ENCODE measurements at regions not wholly inside any gene's neighbourhood (a gene's known extent, or its start where the extent isn't known, plus 50 kb on each side); places are given as distances from the start of the nearest gene placed in this dataset.

DNA sequence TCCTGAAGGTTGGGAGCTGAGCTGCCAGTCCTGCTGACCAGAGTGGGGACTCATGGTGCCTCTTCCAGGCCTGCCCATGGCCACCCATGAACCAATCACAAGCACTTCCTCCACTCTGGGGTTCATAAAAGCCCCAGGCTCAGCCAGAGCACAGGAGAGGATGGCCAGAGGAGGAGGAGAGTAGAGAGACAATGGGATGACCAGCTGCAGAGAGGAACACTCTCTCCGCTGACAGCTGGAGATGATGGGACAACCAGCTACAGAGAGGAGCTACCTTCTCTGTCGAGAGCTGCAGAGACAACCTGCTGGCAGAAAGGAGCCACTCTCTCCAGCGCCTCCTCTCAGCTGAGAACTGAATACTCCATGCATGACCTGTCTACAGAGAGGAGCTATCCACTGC, 886.1 kb downstream of the BCL11B start:
- 0% methylated on average over 3 of the region's 3 CpGs for WGBS (ENCODE audit: low lambda C conversion rate)
- Histone ChIP-seq H3K4me1 (ENCODE audit: control insufficient read depth in 1 of 2, insufficient read depth in 2 of 2, low read depth in 1 of 2, low read length in 1 of 2) (no peaks in the 10 kb centered on the region), H3K9me2 (no peaks in the 10 kb centered on the region), H3K36me3 (replicated peaks in 1 of 2; ENCODE audit: control insufficient read depth in 1 of 2, insufficient read depth in 2 of 2, low read length in 1 of 2) (no peaks in the 10 kb centered on the region), H3K27me3 (ENCODE audit: insufficient read depth) (no peaks in the 10 kb centered on the region), H3K4me3 (ENCODE audit: low read depth in 2 of 2, low read length in 1 of 2) (no peak overlapping the region), H4K20me1 (ENCODE audit: insufficient read depth) (no peaks in the 10 kb centered on the region), H3K79me2 (ENCODE audit: insufficient read depth) (no peaks in the 10 kb centered on the region), H3K27ac (ENCODE audit: low read depth in 2 of 2, low read length in 1 of 2) (no peak overlapping the region), H3K9ac (no peak overlapping the region), H3K4me2 (no peak overlapping the region), H3F3A (replicated peaks; ENCODE audit: insufficient read depth) (no peaks in the 10 kb centered on the region), H2AFZ (ENCODE audit: low read depth) (no peak overlapping the region), H3K9me3 (no peaks in the 10 kb centered on the region)
- CTCF ChIA-PET, result no interaction called here
- TF ChIP-seq NFIC (IDR thresholded peaks at IDR 0.05; ENCODE audit: borderline replicate concordance), result no peak
- DNase-seq, result no peak
- POLR2A ChIA-PET, result no interaction called here

- Histone ChIP-seq H3K4me2 (no peak overlapping the region), H3K4me3 (ENCODE audit: low read depth in 2 of 2, low read length in 1 of 2) (no peak overlapping the region), H3K9ac (no peak overlapping the region), H3K9me2 (no peaks in the 10 kb centered on the region), H3K27me3 (ENCODE audit: insufficient read depth) (no peaks in the 10 kb centered on the region), H3K79me2 (ENCODE audit: insufficient read depth) (no peaks in the 10 kb centered on the region), H4K20me1 (ENCODE audit: insufficient read depth) (no peaks in the 10 kb centered on the region), H3K27ac (ENCODE audit: low read depth in 2 of 2, low read length in 1 of 2) (no peak overlapping the region), H3K36me3 (replicated peaks in 1 of 2; ENCODE audit: control insufficient read depth in 1 of 2, insufficient read depth in 2 of 2, low read length in 1 of 2) (no peaks in the 10 kb centered on the region), H3K9me3 (no peaks in the 10 kb centered on the region), H3F3A (replicated peaks; ENCODE audit: insufficient read depth) (no peaks in the 10 kb centered on the region), H3K4me1 (ENCODE audit: control insufficient read depth in 1 of 2, insufficient read depth in 2 of 2, low read depth in 1 of 2, low read length in 1 of 2) (no peaks in the 10 kb centered on the region), H2AFZ (ENCODE audit: low read depth) (no peak overlapping the region)
- no peak for TF ChIP-seq USF1 (IDR thresholded peaks at IDR 0.05; ENCODE audit: borderline replicate concordance, low read depth)
- no peak for TF ChIP-seq SMC3 (IDR thresholded peaks at IDR 0.05; ENCODE audit: low read depth, low read length)
- TF ChIP-seq FOXM1 (IDR thresholded peaks at IDR 0.05; ENCODE audit: low read depth), result no peak
- no peak for TF ChIP-seq TCF12 (IDR thresholded peaks at IDR 0.05)
- TF ChIP-seq MAX (IDR thresholded peaks at IDR 0.05; ENCODE audit: low read depth), result no peak
- TF ChIP-seq, protein P1, sequence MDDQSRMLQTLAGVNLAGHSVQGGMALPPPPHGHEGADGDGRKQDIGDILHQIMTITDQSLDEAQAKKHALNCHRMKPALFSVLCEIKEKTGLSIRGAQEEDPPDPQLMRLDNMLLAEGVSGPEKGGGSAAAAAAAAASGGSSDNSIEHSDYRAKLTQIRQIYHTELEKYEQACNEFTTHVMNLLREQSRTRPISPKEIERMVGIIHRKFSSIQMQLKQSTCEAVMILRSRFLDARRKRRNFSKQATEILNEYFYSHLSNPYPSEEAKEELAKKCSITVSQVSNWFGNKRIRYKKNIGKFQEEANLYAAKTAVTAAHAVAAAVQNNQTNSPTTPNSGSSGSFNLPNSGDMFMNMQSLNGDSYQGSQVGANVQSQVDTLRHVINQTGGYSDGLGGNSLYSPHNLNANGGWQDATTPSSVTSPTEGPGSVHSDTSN (IDR thresholded peaks at IDR 0.05), result no peak
- no peak for TF ChIP-seq MEF2A (IDR thresholded peaks at IDR 0.05; ENCODE audit: borderline replicate concordance, low read depth)
- TF ChIP-seq TEAD4 (IDR thresholded peaks at IDR 0.05; ENCODE audit: borderline replicate concordance, insufficient read depth), result no peak
- TF ChIP-seq, protein P2, sequence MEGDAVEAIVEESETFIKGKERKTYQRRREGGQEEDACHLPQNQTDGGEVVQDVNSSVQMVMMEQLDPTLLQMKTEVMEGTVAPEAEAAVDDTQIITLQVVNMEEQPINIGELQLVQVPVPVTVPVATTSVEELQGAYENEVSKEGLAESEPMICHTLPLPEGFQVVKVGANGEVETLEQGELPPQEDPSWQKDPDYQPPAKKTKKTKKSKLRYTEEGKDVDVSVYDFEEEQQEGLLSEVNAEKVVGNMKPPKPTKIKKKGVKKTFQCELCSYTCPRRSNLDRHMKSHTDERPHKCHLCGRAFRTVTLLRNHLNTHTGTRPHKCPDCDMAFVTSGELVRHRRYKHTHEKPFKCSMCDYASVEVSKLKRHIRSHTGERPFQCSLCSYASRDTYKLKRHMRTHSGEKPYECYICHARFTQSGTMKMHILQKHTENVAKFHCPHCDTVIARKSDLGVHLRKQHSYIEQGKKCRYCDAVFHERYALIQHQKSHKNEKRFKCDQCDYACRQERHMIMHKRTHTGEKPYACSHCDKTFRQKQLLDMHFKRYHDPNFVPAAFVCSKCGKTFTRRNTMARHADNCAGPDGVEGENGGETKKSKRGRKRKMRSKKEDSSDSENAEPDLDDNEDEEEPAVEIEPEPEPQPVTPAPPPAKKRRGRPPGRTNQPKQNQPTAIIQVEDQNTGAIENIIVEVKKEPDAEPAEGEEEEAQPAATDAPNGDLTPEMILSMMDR (IDR thresholded peaks at IDR 0.05), result no peak
- TF ChIP-seq, protein P3, sequence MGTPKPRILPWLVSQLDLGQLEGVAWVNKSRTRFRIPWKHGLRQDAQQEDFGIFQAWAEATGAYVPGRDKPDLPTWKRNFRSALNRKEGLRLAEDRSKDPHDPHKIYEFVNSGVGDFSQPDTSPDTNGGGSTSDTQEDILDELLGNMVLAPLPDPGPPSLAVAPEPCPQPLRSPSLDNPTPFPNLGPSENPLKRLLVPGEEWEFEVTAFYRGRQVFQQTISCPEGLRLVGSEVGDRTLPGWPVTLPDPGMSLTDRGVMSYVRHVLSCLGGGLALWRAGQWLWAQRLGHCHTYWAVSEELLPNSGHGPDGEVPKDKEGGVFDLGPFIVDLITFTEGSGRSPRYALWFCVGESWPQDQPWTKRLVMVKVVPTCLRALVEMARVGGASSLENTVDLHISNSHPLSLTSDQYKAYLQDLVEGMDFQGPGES (IDR thresholded peaks at IDR 0.05; ENCODE audit: low read depth, low read length), result no peak
- no peak for TF ChIP-seq RAD21 (IDR thresholded peaks at IDR 0.05; ENCODE audit: low read length)
- TF ChIP-seq RXRA (IDR thresholded peaks at IDR 0.05; ENCODE audit: borderline replicate concordance, low read depth), result no peak
- TF ChIP-seq FOSL2 (IDR thresholded peaks at IDR 0.05; ENCODE audit: borderline replicate concordance, low read depth), result no peak
- TF ChIP-seq, protein P4, sequence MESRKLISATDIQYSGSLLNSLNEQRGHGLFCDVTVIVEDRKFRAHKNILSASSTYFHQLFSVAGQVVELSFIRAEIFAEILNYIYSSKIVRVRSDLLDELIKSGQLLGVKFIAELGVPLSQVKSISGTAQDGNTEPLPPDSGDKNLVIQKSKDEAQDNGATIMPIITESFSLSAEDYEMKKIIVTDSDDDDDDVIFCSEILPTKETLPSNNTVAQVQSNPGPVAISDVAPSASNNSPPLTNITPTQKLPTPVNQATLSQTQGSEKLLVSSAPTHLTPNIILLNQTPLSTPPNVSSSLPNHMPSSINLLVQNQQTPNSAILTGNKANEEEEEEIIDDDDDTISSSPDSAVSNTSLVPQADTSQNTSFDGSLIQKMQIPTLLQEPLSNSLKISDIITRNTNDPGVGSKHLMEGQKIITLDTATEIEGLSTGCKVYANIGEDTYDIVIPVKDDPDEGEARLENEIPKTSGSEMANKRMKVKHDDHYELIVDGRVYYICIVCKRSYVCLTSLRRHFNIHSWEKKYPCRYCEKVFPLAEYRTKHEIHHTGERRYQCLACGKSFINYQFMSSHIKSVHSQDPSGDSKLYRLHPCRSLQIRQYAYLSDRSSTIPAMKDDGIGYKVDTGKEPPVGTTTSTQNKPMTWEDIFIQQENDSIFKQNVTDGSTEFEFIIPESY (IDR thresholded peaks at IDR 0.05; ENCODE audit: borderline replicate concordance, low read depth), result no peak
- no peak for TF ChIP-seq EP300 (IDR thresholded peaks at IDR 0.05; ENCODE audit: borderline replicate concordance in 1 of 2, low read depth in 1 of 2, low read length in 1 of 2)
- TF ChIP-seq GABPA (IDR thresholded peaks at IDR 0.05; ENCODE audit: low read depth), result no peak
- TF ChIP-seq MXI1 (IDR thresholded peaks at IDR 0.05; ENCODE audit: low read depth, low read length), result no peak
- TF ChIP-seq ELF1 (IDR thresholded peaks at IDR 0.05), result no peak
- no peak for TF ChIP-seq FOXJ3 (CRISPR knock-in tag; IDR thresholded peaks at IDR 0.05)
- no peak for TF ChIP-seq TAF1 (IDR thresholded peaks at IDR 0.05; ENCODE audit: borderline replicate concordance, low read depth, low read length)
- 0% methylated on average over 3 of the region's 3 CpGs for WGBS (ENCODE audit: low lambda C conversion rate)
- CTCF ChIA-PET, result no interaction called here
- DNase-seq, result no peak
- POLR2A ChIA-PET, result no interaction called here
These were observed 880.9 kb downstream of the BCL11B start for GRCh38 chr14:98391061-98391460.

All from SK-N-SH (cell line).